D721Med (cell line): ENCODE measurements at regions not wholly inside any gene's neighbourhood (a gene's known extent, or its start where the extent isn't known, plus 50 kb on each side); places are given as distances from the start of the nearest gene placed in this dataset.

Experiments used
- DNase-seq: peaks from one replicate; pipeline ENCODE4 v3.0.0; 2011; ENCODE audit warnings: low spot score; ENCODE audit not compliant: insufficient read length
- FAIRE-seq: peaks from 2 replicates; lab custom pipeline; 2011; peaks lifted over from hg19 to GRCh38; lab: Jason Lieb, UNC
- TF ChIP-seq, protein P1 (sequence below): IDR thresholded peaks from 2 replicates; pipeline ENCODE4 v1.5.1; 2012; ENCODE audit warnings: mild to moderate bottlenecking, control low read depth; ENCODE audit not compliant: insufficient read depth; ENCODE audit errors: missing control alignments

GRCh38 chr5:54721951-54722654, 204.5 kb downstream of the SNX18 start:
- DNase-seq, result no peak
- FAIRE-seq, result no peak
- TF ChIP-seq, protein P1, sequence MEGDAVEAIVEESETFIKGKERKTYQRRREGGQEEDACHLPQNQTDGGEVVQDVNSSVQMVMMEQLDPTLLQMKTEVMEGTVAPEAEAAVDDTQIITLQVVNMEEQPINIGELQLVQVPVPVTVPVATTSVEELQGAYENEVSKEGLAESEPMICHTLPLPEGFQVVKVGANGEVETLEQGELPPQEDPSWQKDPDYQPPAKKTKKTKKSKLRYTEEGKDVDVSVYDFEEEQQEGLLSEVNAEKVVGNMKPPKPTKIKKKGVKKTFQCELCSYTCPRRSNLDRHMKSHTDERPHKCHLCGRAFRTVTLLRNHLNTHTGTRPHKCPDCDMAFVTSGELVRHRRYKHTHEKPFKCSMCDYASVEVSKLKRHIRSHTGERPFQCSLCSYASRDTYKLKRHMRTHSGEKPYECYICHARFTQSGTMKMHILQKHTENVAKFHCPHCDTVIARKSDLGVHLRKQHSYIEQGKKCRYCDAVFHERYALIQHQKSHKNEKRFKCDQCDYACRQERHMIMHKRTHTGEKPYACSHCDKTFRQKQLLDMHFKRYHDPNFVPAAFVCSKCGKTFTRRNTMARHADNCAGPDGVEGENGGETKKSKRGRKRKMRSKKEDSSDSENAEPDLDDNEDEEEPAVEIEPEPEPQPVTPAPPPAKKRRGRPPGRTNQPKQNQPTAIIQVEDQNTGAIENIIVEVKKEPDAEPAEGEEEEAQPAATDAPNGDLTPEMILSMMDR, result no peak

- FAIRE-seq (no peak), DNase-seq (no peak)
- TF ChIP-seq, protein P1, result no peak
These were observed 203.6 kb downstream of the SNX18 start for GRCh38 chr5:54721116-54721515.

DNA sequence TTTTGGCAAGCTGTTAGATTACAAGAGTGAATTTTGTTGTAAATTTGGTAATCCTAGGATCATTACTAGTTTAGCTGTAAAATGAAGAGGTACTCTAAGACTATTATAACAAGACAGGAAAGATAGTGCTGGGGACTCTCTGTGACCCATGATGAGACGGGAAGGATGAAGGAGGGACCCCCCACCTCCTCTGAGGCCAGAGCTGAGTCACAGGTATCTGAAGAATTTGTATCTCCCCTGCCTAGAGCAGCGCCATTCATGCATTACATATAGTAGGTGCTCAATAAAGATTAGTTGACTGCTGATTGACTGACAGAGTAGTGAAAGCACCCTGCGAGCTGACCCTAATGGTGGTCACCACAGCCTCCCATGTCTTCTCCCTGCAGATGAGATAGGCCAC, 202.8 kb downstream of the SNX18 start:
- TF ChIP-seq, protein P1, result no peak
- FAIRE-seq (no peak), DNase-seq (no peak)

GRCh38 chr5:54719384-54720283, 202.1 kb downstream of the SNX18 start:
- FAIRE-seq (no peak), DNase-seq (no peak)
- TF ChIP-seq, protein P1, result no peak

GRCh38 chr5:54718656-54719055, 201.1 kb downstream of the SNX18 start:
- DNase-seq (no peak), FAIRE-seq (no peak)
- TF ChIP-seq, protein P1, result no peak

DNA sequence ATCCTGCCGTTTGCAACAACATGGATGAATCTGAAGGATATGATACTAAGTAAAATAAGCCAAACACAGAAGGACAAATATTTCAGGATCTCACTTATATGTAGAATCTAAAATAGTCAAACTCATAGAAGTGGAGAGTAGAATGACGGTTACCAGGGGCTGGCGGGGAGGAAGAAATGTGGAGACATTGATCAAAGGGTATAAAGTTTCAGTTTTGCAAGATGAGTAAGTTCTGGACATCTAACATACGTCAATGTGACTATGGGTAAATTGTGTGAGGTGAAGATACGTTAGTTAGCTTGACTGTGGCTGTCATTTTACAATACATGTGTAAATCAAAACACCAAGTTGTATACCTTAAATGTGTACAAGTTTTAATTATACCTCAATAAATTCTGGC, 200.3 kb downstream of the SNX18 start:
- TF ChIP-seq, protein P1, result no peak
- no peak for DNase-seq
- no peak for FAIRE-seq
